ENCODE measurements at regions not wholly inside any gene's neighbourhood (a gene's known extent, or its start where the extent isn't known, plus 50 kb on each side); places are given as distances from the start of the nearest gene placed in this dataset.

DNA sequence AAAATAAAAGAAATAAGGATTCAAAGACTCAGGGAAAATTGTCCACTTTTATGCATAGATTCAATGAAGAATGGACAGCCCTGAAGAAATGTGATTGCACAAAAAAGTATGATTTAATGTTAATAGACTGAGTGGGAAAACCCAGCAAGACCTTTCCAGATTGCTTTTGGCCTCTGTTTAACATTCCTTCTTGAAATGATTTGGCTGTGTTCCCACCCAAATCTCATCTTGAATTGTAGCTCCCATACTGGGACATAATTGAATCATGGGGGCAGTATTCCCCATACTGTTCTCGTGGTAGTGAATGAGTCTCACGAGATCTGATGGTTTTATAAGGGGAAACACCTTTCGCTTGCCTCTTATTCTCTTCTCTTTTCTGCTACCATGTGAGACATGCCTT is 1316.9 kb upstream of the SEL1L start:
- TF ChIP-seq, protein P1, sequence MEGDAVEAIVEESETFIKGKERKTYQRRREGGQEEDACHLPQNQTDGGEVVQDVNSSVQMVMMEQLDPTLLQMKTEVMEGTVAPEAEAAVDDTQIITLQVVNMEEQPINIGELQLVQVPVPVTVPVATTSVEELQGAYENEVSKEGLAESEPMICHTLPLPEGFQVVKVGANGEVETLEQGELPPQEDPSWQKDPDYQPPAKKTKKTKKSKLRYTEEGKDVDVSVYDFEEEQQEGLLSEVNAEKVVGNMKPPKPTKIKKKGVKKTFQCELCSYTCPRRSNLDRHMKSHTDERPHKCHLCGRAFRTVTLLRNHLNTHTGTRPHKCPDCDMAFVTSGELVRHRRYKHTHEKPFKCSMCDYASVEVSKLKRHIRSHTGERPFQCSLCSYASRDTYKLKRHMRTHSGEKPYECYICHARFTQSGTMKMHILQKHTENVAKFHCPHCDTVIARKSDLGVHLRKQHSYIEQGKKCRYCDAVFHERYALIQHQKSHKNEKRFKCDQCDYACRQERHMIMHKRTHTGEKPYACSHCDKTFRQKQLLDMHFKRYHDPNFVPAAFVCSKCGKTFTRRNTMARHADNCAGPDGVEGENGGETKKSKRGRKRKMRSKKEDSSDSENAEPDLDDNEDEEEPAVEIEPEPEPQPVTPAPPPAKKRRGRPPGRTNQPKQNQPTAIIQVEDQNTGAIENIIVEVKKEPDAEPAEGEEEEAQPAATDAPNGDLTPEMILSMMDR (IDR thresholded peaks at IDR 0.05) = no peak
- TF ChIP-seq POLR2AphosphoS5 (IDR thresholded peaks at IDR 0.05; ENCODE audit: insufficient read depth in 1 of 2, low read depth in 1 of 2) = no peak

Measured in vagina (tissue), 2 donors.